Colonic mucosa (tissue), 4 donors: ENCODE measurements at regions not wholly inside any gene's neighbourhood (a gene's known extent, or its start where the extent isn't known, plus 50 kb on each side); places are given as distances from the start of the nearest gene placed in this dataset.
"Not testable (repeated sequence)": the region's sequence is repeated elsewhere in the genome, so short reads cannot be mapped to it uniquely, and the experiment has no call there.

Source experiments
- DNase-seq: peaks from one replicate; pipeline ENCODE4 v3.0.0-alpha.2; 2020
- H3K27ac ChIP-seq: fragments of 200-600 bp; one replicate; pipeline ENCODE4 v1.8.0; 2021
- H3K27me3 ChIP-seq: fragments of 200-600 bp; one replicate; pipeline ENCODE4 v1.8.0; 2021
- H3K36me3 ChIP-seq: fragments of 200-600 bp; one replicate; pipeline ENCODE4 v1.8.0; 2021
- H3K4me1 ChIP-seq: fragments of 200-600 bp; one replicate; pipeline ENCODE4 v1.8.0; 2021; ENCODE audit warnings: mild to moderate bottlenecking
- H3K4me3 ChIP-seq: fragments of 200-600 bp; one replicate; pipeline ENCODE4 v1.8.0; 2021
- H3K9ac ChIP-seq, 2 donors: one replicate each; pipeline ENCODE4 v1.7.0; 2013; ENCODE audit warnings: control low read depth in 2 of 2, low read depth in 2 of 2, low read length in 2 of 2
- H3K9me3 ChIP-seq: fragments of 200-600 bp; one replicate; pipeline ENCODE4 v1.8.0; 2021
- intact Hi-C: fragments of 100-400 bp; cut with DNase I; formaldehyde crosslinking; loops from one replicate; pipeline ENCODE4 v1.14.1; 2022
- TF ChIP-seq, protein P1 (sequence below): fragments of 200-600 bp; IDR thresholded peaks from one replicate; pipeline ENCODE4 v1.8.0; 2022; ENCODE audit warnings: antibody characterized with exemption, mild to moderate bottlenecking
- donor health status: healthy.
- donor health status: DM: no; HTN: no; CAD: no.
- donor health status: DM: no; HTN: no; CAD: no.

DNA sequence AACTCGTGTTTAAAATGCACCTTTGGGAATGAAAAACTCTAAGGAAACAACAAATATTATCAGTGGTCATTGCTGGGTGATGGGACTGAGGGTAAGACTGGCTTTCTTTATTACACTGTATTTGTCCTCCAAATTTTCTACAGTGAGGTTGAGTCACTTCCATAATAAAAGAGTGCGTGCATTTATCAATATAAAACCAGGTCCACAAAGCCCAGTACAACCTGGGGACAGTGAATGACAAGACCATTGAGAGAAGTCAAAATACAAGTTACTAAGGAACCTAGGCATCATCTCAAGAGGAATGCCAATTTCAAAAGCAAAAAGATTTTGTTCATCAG, 76.4 kb downstream of the MAGED4 start:
- Histone ChIP-seq H3K27me3 (no peaks in the 10 kb centered on the region), H3K4me1 (no peaks in the 10 kb centered on the region), H3K9ac (no peak overlapping the region), H3K9me3 (no peaks in the 10 kb centered on the region), H3K36me3 (no peaks in the 10 kb centered on the region), H3K27ac (no peak overlapping the region), H3K4me3 (no peak overlapping the region)
- intact Hi-C loops, result no loop called here
- TF ChIP-seq, protein P1, sequence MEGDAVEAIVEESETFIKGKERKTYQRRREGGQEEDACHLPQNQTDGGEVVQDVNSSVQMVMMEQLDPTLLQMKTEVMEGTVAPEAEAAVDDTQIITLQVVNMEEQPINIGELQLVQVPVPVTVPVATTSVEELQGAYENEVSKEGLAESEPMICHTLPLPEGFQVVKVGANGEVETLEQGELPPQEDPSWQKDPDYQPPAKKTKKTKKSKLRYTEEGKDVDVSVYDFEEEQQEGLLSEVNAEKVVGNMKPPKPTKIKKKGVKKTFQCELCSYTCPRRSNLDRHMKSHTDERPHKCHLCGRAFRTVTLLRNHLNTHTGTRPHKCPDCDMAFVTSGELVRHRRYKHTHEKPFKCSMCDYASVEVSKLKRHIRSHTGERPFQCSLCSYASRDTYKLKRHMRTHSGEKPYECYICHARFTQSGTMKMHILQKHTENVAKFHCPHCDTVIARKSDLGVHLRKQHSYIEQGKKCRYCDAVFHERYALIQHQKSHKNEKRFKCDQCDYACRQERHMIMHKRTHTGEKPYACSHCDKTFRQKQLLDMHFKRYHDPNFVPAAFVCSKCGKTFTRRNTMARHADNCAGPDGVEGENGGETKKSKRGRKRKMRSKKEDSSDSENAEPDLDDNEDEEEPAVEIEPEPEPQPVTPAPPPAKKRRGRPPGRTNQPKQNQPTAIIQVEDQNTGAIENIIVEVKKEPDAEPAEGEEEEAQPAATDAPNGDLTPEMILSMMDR, result no peak
- no peak for DNase-seq

DNA sequence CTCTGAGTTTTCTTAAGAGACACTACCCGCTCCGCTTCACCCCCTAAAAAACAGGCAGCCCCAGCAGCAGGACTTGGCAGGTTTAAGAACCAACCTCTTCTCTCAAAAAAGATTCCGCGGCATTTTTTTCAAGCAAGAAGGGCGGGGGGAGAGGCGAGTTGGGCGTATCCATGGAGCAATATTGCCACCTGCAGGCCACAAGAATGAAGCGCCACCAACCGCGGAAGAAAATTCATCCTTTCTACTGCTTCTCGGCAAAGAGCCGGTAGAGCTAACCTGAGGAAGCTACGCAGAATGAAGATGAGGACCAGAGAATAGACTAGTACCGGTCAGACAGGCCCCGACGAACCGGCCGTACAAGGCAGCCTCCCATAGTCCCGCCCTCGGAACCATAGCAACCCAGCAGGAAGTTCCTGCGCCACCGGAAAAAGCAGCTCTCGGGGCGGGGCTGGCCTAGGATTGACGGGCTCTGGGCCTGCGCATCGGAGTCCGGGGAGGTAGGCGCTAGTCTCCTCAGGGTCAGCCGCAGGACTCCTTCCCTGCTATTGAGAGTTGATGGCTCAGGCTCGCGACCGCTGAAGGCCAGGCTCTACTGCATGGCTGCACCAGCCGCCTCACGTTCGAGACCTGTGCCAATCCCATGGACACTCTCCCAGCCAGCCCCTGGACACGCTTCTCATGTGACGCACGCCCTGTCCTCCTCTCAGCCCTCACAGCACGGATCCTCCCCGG, 76.9 kb downstream of the MAGED4 start:
- peak; percentile 96 for DNase-seq
- H3K9me3 ChIP-seq, result no peaks in the 10 kb centered on the region
- intact Hi-C loops, result no loop called here
- no peaks in the 10 kb centered on the region for H3K27me3 ChIP-seq
- TF ChIP-seq, protein P1, result peak; percentile 90
- peak overlapping the region; percentile 66 to 78 for H3K9ac ChIP-seq
- H3K36me3 ChIP-seq, result no peaks in the 10 kb centered on the region
- H3K4me1 ChIP-seq, result no peaks in the 10 kb centered on the region
- peak overlapping the region; percentile 68 for H3K27ac ChIP-seq
- peak overlapping the region; percentile 37 for H3K4me3 ChIP-seq

DNA sequence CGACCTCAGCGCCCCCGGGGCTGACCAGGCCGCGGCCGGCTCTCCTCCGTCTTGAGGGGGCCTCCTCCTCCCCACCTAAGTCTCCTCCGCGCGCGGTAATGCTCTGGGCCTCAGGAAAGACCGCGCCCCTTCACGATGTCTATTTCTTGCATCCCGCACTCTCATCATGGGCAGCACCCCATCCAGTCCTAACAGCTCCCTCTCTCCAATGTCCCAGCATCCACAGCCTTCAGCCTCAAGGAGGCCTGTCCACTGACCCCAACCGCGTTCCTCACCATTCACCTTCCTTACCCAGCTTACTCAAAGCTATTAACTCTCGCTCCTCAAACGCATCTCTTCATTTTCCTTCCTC, 77.5 kb downstream of the MAGED4 start:
- no peak for DNase-seq
- intact Hi-C loops, result no loop called here
- Histone ChIP-seq H3K27ac (peak overlapping the region; percentile 68), H3K27me3 (no peaks in the 10 kb centered on the region), H3K4me1 (no peaks in the 10 kb centered on the region), H3K9me3 (no peaks in the 10 kb centered on the region), H3K36me3 (no peaks in the 10 kb centered on the region), H3K9ac (peak overlapping the region; percentile 66 to 78), H3K4me3 (peak overlapping the region; percentile 37)
- TF ChIP-seq, protein P1, result no peak

DNA sequence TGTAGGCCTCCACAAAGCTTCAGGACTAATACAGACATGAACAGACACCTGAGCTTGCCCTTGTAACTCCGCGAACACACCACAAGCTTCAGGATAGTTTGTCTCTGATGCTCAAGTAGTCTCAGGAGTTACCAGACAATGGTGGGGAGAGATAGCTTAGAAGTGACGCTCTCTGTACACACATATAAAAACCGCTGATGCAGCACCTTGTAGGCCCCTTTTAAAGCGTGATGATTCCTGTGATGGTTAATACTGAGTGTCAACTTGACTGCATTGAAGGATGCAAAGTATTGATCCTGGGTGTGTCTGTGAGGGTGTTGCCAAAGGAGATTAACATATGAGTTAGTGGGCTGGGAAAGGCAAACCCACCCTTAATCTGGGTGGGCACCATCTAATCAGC, 78.7 kb downstream of the MAGED4 start:
- no peaks in the 10 kb centered on the region for H3K4me1 ChIP-seq
- H3K27ac ChIP-seq, result no peak overlapping the region
- no peak overlapping the region for H3K4me3 ChIP-seq
- H3K9ac ChIP-seq, result no peak overlapping the region
- TF ChIP-seq, protein P1, result no peak
- H3K27me3 ChIP-seq, result no peaks in the 10 kb centered on the region
- no peaks in the 10 kb centered on the region for H3K36me3 ChIP-seq
- no peaks in the 10 kb centered on the region for H3K9me3 ChIP-seq
- intact Hi-C loops, result no loop called here
- no peak for DNase-seq

DNA sequence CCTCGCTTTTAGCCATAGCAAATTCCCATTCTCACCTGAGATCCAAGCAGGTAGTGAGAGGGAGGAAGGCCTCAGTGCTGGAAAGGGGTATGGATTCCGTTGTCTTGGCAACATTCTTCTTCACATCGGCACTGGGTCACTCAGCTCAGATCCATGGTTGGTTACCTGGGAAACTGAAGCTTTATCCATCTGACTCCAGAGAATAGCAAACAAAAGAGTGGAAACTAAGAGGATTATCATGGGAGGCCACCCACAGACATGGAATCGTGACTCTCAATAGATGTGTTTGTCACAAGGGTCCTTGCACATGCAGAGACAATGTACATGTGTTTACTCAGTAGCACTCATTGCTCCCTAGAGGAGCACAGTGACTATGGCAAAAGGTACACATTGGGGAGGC, 81.0 kb downstream of the MAGED4 start:
- intact Hi-C loops, result no loop called here
- no peak overlapping the region for H3K9ac ChIP-seq
- no peaks in the 10 kb centered on the region for H3K36me3 ChIP-seq
- DNase-seq, result no peak
- H3K27me3 ChIP-seq, result no peaks in the 10 kb centered on the region
- H3K4me1 ChIP-seq, result no peaks in the 10 kb centered on the region
- TF ChIP-seq, protein P1, result no peak
- no peak overlapping the region for H3K4me3 ChIP-seq
- no peaks in the 10 kb centered on the region for H3K9me3 ChIP-seq
- H3K27ac ChIP-seq, result no peak overlapping the region

DNA sequence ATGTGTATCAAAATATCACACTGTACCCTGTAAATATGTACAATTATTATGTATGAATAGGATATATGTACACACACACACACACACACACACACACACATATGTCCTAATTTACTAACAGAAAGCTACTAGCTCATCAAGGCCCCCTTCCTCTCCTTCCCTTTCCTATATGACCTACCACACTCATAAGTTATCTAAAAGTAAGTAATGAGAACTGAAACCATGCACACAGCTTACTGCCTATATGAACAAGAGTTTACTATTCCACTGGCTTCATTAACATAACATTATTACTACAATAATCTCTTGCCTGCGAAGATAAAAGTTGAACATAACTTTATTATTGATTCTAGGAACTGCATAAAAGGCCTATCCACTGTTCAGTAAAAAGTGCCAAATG, 83.8 kb downstream of the MAGED4 start:
- H3K4me3 ChIP-seq, intact Hi-C loops, H3K9me3 ChIP-seq: not testable (repeated sequence)

More for the DNA sequence above, 83.8 kb downstream of the MAGED4 start:
- not testable (repeated sequence) for DNase-seq, H3K4me1 ChIP-seq, H3K9ac ChIP-seq, H3K36me3 ChIP-seq, H3K27ac ChIP-seq, H3K27me3 ChIP-seq
